Spleen (tissue), 7 donors: ENCODE measurements at regions not wholly inside any gene's neighbourhood (a gene's known extent, or its start where the extent isn't known, plus 50 kb on each side); places are given as distances from the start of the nearest gene placed in this dataset.

Source experiments
- POLR2AphosphoS5 ChIP-seq, 3 donors: sonication (generic); formaldehyde crosslinking; IDR thresholded peaks; one replicate each; pipeline ENCODE4 v1.5.1; 2017; ENCODE audit warnings: antibody characterized with exemption in 3 of 3
- TF ChIP-seq, protein P1 (sequence below), 11 experiments: fragments of 200-600 bp in 7 of 11; fragments of 450-650 bp in 4 of 11; sonication (generic) in 4 of 11; IDR thresholded peaks in 8 of 11; conservative IDR thresholded peaks in 3 of 11; 1 replicate in 7 of 11; 2 replicates in 4 of 11; pipeline versions ENCODE4 v1.4.0 to v1.8.0; 2016 to 2021; ENCODE audit warnings: antibody characterized with exemption in 11 of 11, inconsistent platforms in 4 of 11, mild to moderate bottlenecking in 1 of 11
- donor health status: DM: no; HTN: no; CAD: no; lungs with moderate emphysema.
- donor health status: DM: no; HTN: no; CAD: no.
- donor health status: DM: no; HTN: no; CAD: no.

DNA sequence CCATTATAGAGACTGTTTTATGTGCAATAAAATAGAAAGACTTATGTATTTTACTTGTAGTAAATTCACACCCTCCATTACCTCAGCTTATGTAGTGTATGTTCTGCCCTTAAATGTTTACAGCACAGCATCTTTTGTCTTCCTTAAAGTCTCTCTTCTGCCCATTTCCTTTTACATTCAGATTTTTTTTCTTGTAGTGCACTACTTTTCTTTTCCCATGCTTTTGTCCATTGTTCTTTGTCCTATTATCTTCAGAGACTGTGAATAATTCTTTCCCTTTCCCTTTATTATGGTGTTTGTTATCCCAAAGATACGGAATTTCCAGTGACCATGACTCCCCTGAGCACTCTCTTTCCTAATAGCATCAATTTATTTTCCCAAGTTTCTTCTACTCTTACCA is 66.1 kb upstream of the TYRP1 start:
- TF ChIP-seq POLR2AphosphoS5 (IDR thresholded peaks at IDR 0.05) = no peak
- TF ChIP-seq, protein P1, sequence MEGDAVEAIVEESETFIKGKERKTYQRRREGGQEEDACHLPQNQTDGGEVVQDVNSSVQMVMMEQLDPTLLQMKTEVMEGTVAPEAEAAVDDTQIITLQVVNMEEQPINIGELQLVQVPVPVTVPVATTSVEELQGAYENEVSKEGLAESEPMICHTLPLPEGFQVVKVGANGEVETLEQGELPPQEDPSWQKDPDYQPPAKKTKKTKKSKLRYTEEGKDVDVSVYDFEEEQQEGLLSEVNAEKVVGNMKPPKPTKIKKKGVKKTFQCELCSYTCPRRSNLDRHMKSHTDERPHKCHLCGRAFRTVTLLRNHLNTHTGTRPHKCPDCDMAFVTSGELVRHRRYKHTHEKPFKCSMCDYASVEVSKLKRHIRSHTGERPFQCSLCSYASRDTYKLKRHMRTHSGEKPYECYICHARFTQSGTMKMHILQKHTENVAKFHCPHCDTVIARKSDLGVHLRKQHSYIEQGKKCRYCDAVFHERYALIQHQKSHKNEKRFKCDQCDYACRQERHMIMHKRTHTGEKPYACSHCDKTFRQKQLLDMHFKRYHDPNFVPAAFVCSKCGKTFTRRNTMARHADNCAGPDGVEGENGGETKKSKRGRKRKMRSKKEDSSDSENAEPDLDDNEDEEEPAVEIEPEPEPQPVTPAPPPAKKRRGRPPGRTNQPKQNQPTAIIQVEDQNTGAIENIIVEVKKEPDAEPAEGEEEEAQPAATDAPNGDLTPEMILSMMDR (IDR thresholded peaks at IDR 0.05 in 8 of 11, conservative IDR thresholded peaks at IDR 0.05 in 3 of 11) = no peak
